ENCODE measurements at regions not wholly inside any gene's neighbourhood (a gene's known extent, or its start where the extent isn't known, plus 50 kb on each side); places are given as distances from the start of the nearest gene placed in this dataset.

DNA sequence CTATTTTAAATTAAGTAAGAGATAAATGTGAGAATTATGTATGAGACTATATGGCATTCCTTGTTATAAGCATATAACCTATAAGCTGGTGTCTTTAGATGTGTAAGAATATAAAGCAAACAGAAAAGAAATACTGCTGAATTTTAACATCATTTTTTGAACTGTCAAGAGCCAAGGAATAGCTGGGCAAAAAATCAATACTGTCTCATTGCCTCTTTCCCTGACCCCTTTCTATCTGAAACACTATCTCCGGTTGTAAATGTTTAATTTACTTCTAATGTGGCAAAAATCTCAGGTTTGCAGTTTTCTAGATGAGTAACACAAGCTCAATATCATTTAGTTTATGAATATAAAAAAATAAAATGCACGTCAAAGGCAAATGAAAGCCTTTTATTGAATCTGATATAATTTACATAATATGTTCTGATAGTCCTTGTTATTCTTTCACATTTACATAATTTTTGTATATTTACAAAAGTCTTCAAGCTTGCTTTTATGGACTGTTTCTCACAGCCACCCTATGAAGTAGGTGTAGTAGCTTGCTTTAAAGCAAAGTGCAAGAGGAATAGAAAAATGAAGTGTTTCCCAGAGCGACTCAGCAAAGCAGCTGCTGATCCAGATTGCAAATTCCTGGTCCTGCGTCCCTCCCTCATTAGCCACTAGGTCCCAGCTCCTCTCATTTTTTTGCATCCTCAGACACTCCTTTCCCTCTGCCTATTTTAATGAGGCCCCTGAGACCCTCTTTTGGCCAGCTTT lies 188.2 kb upstream of the RFC3 start:
- H3K36me3 ChIP-seq (ENCODE audit: insufficient read depth, low read length), result no peaks in the 10 kb centered on the region
- no peaks in the 10 kb centered on the region for H3K79me2 ChIP-seq (replicated peaks; ENCODE audit: insufficient read depth, low read length)
- TF ChIP-seq, protein P1, sequence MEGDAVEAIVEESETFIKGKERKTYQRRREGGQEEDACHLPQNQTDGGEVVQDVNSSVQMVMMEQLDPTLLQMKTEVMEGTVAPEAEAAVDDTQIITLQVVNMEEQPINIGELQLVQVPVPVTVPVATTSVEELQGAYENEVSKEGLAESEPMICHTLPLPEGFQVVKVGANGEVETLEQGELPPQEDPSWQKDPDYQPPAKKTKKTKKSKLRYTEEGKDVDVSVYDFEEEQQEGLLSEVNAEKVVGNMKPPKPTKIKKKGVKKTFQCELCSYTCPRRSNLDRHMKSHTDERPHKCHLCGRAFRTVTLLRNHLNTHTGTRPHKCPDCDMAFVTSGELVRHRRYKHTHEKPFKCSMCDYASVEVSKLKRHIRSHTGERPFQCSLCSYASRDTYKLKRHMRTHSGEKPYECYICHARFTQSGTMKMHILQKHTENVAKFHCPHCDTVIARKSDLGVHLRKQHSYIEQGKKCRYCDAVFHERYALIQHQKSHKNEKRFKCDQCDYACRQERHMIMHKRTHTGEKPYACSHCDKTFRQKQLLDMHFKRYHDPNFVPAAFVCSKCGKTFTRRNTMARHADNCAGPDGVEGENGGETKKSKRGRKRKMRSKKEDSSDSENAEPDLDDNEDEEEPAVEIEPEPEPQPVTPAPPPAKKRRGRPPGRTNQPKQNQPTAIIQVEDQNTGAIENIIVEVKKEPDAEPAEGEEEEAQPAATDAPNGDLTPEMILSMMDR (IDR thresholded peaks at IDR 0.05; ENCODE audit: poor library complexity, severe bottlenecking), result no peak
- TF ChIP-seq, protein P2, sequence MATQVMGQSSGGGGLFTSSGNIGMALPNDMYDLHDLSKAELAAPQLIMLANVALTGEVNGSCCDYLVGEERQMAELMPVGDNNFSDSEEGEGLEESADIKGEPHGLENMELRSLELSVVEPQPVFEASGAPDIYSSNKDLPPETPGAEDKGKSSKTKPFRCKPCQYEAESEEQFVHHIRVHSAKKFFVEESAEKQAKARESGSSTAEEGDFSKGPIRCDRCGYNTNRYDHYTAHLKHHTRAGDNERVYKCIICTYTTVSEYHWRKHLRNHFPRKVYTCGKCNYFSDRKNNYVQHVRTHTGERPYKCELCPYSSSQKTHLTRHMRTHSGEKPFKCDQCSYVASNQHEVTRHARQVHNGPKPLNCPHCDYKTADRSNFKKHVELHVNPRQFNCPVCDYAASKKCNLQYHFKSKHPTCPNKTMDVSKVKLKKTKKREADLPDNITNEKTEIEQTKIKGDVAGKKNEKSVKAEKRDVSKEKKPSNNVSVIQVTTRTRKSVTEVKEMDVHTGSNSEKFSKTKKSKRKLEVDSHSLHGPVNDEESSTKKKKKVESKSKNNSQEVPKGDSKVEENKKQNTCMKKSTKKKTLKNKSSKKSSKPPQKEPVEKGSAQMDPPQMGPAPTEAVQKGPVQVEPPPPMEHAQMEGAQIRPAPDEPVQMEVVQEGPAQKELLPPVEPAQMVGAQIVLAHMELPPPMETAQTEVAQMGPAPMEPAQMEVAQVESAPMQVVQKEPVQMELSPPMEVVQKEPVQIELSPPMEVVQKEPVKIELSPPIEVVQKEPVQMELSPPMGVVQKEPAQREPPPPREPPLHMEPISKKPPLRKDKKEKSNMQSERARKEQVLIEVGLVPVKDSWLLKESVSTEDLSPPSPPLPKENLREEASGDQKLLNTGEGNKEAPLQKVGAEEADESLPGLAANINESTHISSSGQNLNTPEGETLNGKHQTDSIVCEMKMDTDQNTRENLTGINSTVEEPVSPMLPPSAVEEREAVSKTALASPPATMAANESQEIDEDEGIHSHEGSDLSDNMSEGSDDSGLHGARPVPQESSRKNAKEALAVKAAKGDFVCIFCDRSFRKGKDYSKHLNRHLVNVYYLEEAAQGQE (IDR thresholded peaks at IDR 0.05; ENCODE audit: borderline replicate concordance), result no peak
- TF ChIP-seq EZH2 (IDR thresholded peaks at IDR 0.05; ENCODE audit: borderline replicate concordance, insufficient read depth, low read length, poor library complexity, severe bottlenecking), result no peak
- TF ChIP-seq RAD21 (conservative IDR thresholded peaks at IDR 0.05), result no peak
- no peak for TF ChIP-seq TAF1 (IDR thresholded peaks at IDR 0.05; ENCODE audit: low read depth)
- no peak for TF ChIP-seq SMC3 (conservative IDR thresholded peaks at IDR 0.05; ENCODE audit: poor library complexity)
- TF ChIP-seq POLR2AphosphoS5 (IDR thresholded peaks at IDR 0.05), result no peak
- TF ChIP-seq MXI1 (conservative IDR thresholded peaks at IDR 0.05; ENCODE audit: poor library complexity, severe bottlenecking), result no peak
- TF ChIP-seq EP300 (conservative IDR thresholded peaks at IDR 0.05; ENCODE audit: poor library complexity, severe bottlenecking), result no peak
- H2AFZ ChIP-seq (ENCODE audit: low read depth, low read length), result no peak overlapping the region
- H3K27ac ChIP-seq (ENCODE audit: low read length), result no peak overlapping the region
- no peaks in the 10 kb centered on the region for H3K27me3 ChIP-seq (ENCODE audit: insufficient read depth, low read depth, low read length)
- H3K9me2 ChIP-seq (ENCODE audit: insufficient read depth, low read length), result no peaks in the 10 kb centered on the region
- H3F3A ChIP-seq (ENCODE audit: insufficient read depth, low read length, poor library complexity, severe bottlenecking), result no peaks in the 10 kb centered on the region
- H3K4me2 ChIP-seq (ENCODE audit: low read length), result no peak overlapping the region
- no peak overlapping the region for H3K4me3 ChIP-seq (ENCODE audit: low read length)
- no peak overlapping the region for H3K9ac ChIP-seq (ENCODE audit: low read length)
- H3K9me3 ChIP-seq (ENCODE audit: low read length), result no peaks in the 10 kb centered on the region
- no peaks in the 10 kb centered on the region for H4K20me1 ChIP-seq (ENCODE audit: insufficient read depth)

DNA sequence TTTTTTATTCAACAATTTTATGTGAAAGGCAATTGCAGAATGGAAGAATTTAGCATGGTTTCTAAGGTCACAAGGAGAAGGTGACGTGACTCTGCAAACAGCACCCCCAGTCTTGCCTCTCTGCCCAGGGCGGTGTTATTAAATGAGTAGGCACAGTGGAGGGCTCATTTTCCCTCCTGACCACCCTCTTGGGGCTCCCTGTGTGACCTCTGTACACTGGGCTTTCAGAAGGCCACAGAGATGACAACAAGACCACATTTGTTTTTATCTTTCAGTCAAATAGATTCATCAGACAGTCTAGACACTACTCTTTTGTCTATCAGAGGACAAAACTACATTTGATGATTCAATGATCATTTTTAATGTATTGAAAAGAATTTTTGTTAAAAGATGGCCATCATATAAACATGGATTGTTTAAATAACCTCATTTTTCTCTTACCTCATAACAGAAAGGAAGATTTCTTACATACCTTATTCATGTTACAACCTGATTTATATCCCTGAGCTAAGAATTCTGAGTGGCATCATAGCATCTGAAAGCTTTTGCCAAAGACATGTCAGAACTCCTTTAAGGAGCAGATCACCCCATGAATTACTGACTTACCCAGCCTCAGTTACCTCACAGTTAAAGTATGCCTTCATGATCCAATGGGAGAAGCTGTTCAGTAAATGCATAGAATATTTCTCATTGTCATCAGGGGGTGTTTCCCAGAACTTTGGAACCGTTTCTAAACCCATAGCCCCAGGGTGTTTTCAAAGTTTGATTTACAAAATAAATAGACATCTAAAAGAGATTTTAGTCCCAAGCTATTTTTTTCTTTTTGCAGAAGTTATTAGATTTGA lies 184.0 kb upstream of the RFC3 start:
- Histone ChIP-seq H3K27ac (ENCODE audit: low read length) (no peak overlapping the region), H3K4me3 (ENCODE audit: low read length) (no peak overlapping the region), H3K9ac (ENCODE audit: low read length) (no peak overlapping the region), H3K4me2 (ENCODE audit: low read length) (no peak overlapping the region), H4K20me1 (ENCODE audit: insufficient read depth) (no peaks in the 10 kb centered on the region), H3F3A (ENCODE audit: insufficient read depth, low read length, poor library complexity, severe bottlenecking) (no peaks in the 10 kb centered on the region), H3K9me3 (ENCODE audit: low read length) (no peaks in the 10 kb centered on the region), H2AFZ (ENCODE audit: low read depth, low read length) (no peak overlapping the region), H3K9me2 (ENCODE audit: insufficient read depth, low read length) (no peaks in the 10 kb centered on the region), H3K79me2 (replicated peaks; ENCODE audit: insufficient read depth, low read length) (no peaks in the 10 kb centered on the region), H3K36me3 (ENCODE audit: insufficient read depth, low read length) (no peaks in the 10 kb centered on the region), H3K27me3 (ENCODE audit: insufficient read depth, low read depth, low read length) (no peaks in the 10 kb centered on the region)
- TF ChIP-seq EZH2 (IDR thresholded peaks at IDR 0.05; ENCODE audit: borderline replicate concordance, insufficient read depth, low read length, poor library complexity, severe bottlenecking) (no peak), TAF1 (IDR thresholded peaks at IDR 0.05; ENCODE audit: low read depth) (no peak), MXI1 (conservative IDR thresholded peaks at IDR 0.05; ENCODE audit: poor library complexity, severe bottlenecking) (no peak), RAD21 (conservative IDR thresholded peaks at IDR 0.05) (no peak), SMC3 (conservative IDR thresholded peaks at IDR 0.05; ENCODE audit: poor library complexity) (no peak), POLR2AphosphoS5 (IDR thresholded peaks at IDR 0.05) (no peak), EP300 (conservative IDR thresholded peaks at IDR 0.05; ENCODE audit: poor library complexity, severe bottlenecking) (no peak)
- TF ChIP-seq, protein P1 (IDR thresholded peaks at IDR 0.05; ENCODE audit: poor library complexity, severe bottlenecking), result no peak
- TF ChIP-seq, protein P2 (IDR thresholded peaks at IDR 0.05; ENCODE audit: borderline replicate concordance), result no peak
